VCaP (cell line): ENCODE measurements at regions not wholly inside any gene's neighbourhood (a gene's known extent, or its start where the extent isn't known, plus 50 kb on each side); places are given as distances from the start of the nearest gene placed in this dataset.

ENCODE experiments used
- H3K27ac ChIP-seq: fragments of 450-650 bp; 2 replicates; pipeline ENCODE4 v1.5.1; 2017
- TF ChIP-seq, protein P1 (sequence below): fragments of 450-650 bp; conservative IDR thresholded peaks from 2 replicates; pipeline ENCODE4 v1.5.1; 2017; ENCODE audit warnings: mild to moderate bottlenecking, moderate library complexity

DNA sequence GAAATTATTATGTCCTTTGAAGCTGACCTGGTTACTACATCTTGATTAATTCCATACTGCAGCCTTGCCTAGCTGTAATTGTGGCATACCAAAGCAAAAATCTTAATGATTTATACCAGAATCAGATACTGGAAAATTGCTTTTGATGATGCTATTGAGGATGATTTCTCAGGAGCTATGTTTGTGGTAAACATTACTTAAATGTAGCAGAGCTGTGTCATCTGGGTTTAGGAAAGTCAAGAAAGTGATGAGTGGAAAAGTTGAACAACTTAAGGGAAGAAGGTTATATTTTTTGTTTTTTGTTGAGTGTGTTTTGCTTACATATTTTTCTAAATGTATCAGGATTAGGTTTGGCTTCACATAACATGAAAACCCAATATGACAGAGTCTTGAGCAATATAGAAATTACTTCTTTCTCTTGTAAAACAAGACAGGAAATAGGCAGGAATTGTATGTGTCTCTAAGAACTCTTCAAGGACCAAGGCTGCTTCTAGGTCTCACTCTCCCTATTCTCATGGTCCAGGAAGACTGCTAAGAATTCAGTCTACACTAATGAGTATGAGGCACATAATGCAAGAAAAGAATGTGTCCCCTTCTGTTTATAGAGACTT, 87.6 kb upstream of the MTPN start:
- TF ChIP-seq, protein P1, sequence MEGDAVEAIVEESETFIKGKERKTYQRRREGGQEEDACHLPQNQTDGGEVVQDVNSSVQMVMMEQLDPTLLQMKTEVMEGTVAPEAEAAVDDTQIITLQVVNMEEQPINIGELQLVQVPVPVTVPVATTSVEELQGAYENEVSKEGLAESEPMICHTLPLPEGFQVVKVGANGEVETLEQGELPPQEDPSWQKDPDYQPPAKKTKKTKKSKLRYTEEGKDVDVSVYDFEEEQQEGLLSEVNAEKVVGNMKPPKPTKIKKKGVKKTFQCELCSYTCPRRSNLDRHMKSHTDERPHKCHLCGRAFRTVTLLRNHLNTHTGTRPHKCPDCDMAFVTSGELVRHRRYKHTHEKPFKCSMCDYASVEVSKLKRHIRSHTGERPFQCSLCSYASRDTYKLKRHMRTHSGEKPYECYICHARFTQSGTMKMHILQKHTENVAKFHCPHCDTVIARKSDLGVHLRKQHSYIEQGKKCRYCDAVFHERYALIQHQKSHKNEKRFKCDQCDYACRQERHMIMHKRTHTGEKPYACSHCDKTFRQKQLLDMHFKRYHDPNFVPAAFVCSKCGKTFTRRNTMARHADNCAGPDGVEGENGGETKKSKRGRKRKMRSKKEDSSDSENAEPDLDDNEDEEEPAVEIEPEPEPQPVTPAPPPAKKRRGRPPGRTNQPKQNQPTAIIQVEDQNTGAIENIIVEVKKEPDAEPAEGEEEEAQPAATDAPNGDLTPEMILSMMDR: no peak
- H3K27ac ChIP-seq: no peak overlapping the region

DNA sequence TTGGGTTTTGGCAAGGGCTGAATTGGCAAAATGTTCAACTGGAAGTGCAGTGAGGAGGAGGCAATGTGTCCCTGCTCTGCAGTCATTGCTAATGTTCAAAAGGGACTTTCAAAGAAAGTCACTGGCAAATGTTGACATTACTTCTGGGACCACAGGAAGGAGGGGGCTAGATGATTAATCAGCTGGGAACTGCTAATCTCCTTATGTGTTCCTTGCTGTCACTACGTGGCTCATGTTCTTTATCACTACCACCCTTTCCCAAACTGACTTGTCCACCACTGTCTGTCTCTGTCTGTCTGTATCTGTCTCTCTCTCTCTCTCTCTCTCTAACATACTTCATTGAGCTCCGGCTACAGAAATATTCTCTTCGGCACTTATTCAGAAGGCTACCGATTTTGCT, 86.9 kb upstream of the MTPN start:
- TF ChIP-seq, protein P1: no peak
- H3K27ac ChIP-seq: no peak overlapping the region

DNA sequence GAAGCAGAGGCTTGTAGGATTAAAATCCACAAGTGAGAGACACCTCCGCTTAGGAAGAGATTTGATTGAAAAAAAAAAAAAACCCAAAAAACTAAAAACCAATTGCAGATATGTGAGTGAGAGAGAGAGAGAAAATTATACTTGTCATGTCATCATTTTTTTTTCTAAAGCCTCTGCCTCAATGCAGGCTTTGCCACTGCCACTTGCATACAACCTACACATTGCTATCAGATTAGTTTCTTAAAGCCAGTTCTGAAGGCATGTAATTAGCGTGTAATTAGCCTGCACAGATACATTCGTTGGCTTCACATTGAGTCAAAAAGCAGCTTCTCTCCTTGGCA, 86.1 kb upstream of the MTPN start:
- TF ChIP-seq, protein P1: no peak
- no peak overlapping the region for H3K27ac ChIP-seq

GRCh38 chr7:136062625-136063325, 85.6 kb upstream of the MTPN start:
- H3K27ac ChIP-seq: no peak overlapping the region
- TF ChIP-seq, protein P1: no peak

DNA sequence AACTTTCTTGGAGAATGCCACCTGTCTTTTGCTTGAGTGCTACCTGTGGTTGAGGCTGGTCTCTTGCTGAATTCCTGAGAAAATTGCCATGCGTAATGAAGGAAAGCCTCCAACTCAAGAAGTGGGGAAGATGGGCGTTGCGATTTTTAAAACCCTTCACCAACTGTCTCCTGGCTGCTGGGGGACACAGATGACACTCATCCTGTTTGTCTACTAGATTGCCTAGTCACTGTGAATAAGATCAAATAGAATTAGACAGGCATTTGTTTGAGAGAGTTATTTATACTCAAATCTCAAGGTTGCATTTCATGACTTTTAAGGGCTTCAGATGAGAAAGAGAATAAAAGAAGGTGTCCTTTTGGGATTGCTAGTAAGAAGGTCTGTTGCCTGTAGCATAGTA, 84.3 kb upstream of the MTPN start:
- TF ChIP-seq, protein P1: no peak
- H3K27ac ChIP-seq: no peak overlapping the region

DNA sequence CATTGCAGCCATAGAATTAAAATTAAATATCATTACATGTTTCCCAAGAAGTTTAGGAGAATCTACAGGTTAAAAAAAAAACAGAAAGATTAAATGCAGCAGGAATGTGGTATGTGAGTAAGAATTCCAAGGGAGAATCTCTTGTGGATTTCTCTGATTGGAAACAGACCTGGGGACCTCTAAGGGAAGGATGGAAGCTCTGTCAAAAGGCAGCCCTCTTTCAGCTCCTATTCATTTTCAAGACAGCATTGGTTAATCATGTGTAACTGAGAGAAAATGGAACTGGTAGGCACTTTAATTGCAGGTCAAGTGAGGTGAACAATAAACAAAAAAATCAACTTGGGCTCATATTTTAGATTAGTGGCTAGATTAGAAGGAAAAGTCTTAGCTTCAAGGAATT, 81.4 kb upstream of the MTPN start:
- peak overlapping the region; percentile 53; the same call in 1 of the 2 replicates for H3K27ac ChIP-seq
- TF ChIP-seq, protein P1: no peak

- TF ChIP-seq, protein P1: no peak
- peak overlapping the region; percentile 13; the same call in 1 of the 2 replicates for H3K27ac ChIP-seq
These were observed 80.3 kb upstream of the MTPN start for GRCh38 chr7:136057509-136057908.
